ENCODE measurements at regions not wholly inside any gene's neighbourhood (a gene's known extent, or its start where the extent isn't known, plus 50 kb on each side); places are given as distances from the start of the nearest gene placed in this dataset.
"Not testable (repeated sequence)": the region's sequence is repeated elsewhere in the genome, so short reads cannot be mapped to it uniquely, and the experiment has no call there.

- H3K4me1 ChIP-seq = no peaks in the 10 kb centered on the region
- no peak overlapping the region for H3K4me3 ChIP-seq
- H3K27me3 ChIP-seq = no peaks in the 10 kb centered on the region
- H3K9me3 ChIP-seq = no peaks in the 10 kb centered on the region
- 82 to 88% methylated on average over 5 of the region's 5 CpGs for WGBS, 2 donors (ENCODE audit: low coverage in 1 of 2)
- DNase-seq = no peak
- no peaks in the 10 kb centered on the region for H3K36me3 ChIP-seq
- intact Hi-C loops (cut with DNase I; ENCODE audit: low total_unique reads) = no loop called here
- no peak overlapping the region for H3K27ac ChIP-seq
- TF ChIP-seq POLR2AphosphoS5 (IDR thresholded peaks at IDR 0.05) (no peak), EP300 (IDR thresholded peaks at IDR 0.05; ENCODE audit: low read depth) (no peak), CTCF (IDR thresholded peaks at IDR 0.05) (no peak), POLR2A (IDR thresholded peaks at IDR 0.05) (no peak)
- in situ Hi-C loops (cut with MboI; ENCODE audit: low pct_ligation_motif_present in 1 of 4, low pct_unique_long_range_greater_than_20kb in 1 of 4, low sequenced_read_pairs in 3 of 4) = no loop called here
These were observed 197.5 kb downstream of the ALDH8A1 start for GRCh38 chr6:134752445-134752844.

DNA sequence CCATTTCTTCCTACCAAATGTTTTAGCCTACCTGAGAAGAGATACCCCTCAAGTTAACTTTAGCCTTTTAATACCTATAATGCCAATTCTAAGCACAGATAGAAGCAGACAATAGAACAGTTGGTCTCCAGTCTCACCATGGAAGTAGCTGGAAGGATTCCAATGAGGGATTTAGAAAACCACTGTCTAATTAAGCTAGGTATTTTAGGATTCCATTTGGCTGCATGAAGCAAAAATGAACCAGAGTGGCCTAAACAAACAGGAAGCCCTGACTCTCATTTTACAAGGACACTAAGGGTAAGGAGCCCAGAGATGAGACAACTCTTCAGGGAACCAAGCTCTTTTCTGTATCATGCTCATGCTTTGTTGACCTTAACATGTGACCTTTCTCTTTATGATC, 199.2 kb downstream of the ALDH8A1 start:
- Histone ChIP-seq H3K36me3 (no peaks in the 10 kb centered on the region), H3K27ac (no peak overlapping the region), H3K4me3 (no peak overlapping the region), H3K9me3 (no peaks in the 10 kb centered on the region), H3K27me3 (no peaks in the 10 kb centered on the region), H3K4me1 (no peaks in the 10 kb centered on the region)
- TF ChIP-seq EP300 (IDR thresholded peaks at IDR 0.05; ENCODE audit: low read depth) (no peak), POLR2AphosphoS5 (IDR thresholded peaks at IDR 0.05) (no peak), POLR2A (IDR thresholded peaks at IDR 0.05) (no peak), CTCF (IDR thresholded peaks at IDR 0.05) (no peak)
- no peak for DNase-seq
- in situ Hi-C loops (cut with MboI; ENCODE audit: low pct_ligation_motif_present in 1 of 4, low pct_unique_long_range_greater_than_20kb in 1 of 4, low sequenced_read_pairs in 3 of 4) = no loop called here
- intact Hi-C loops (cut with DNase I; ENCODE audit: low total_unique reads) = no loop called here

GRCh38 chr6:134748484-134748883, 201.4 kb downstream of the ALDH8A1 start:
- Histone ChIP-seq H3K4me3 (no peak overlapping the region), H3K27ac (no peak overlapping the region), H3K27me3 (no peaks in the 10 kb centered on the region), H3K9me3 (no peaks in the 10 kb centered on the region), H3K36me3 (no peaks in the 10 kb centered on the region), H3K4me1 (no peaks in the 10 kb centered on the region)
- 72 to 83% methylated on average over 3 of the region's 3 CpGs for WGBS, 2 donors (ENCODE audit: low coverage in 1 of 2)
- no peak for DNase-seq
- intact Hi-C loops (cut with DNase I; ENCODE audit: low total_unique reads) = no loop called here
- no peak for TF ChIP-seq EP300 (IDR thresholded peaks at IDR 0.05; ENCODE audit: low read depth)
- TF ChIP-seq CTCF (IDR thresholded peaks at IDR 0.05) = no peak
- in situ Hi-C loops (cut with MboI; ENCODE audit: low pct_ligation_motif_present in 1 of 4, low pct_unique_long_range_greater_than_20kb in 1 of 4, low sequenced_read_pairs in 3 of 4) = no loop called here

DNA sequence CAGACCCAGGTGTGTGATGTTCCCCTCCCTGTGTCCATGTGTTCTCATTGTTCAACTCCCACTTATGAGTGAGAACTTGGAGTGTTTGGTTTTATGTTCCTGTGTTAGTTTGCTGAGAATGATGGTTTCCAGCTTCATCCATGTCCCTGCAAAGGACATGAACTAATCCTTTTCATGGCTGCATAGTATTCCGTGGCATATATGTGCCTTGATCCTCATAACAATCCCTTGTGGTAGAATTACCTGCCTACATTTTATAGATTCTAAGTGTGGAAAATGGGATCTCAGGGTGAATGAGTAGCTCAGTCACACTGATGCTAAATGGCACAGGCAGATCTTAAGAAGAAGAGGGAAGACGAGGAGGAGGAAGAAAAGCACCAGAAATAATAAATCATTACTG, 202.7 kb downstream of the ALDH8A1 start:
- in situ Hi-C loops (cut with MboI; ENCODE audit: low pct_ligation_motif_present in 1 of 4, low pct_unique_long_range_greater_than_20kb in 1 of 4, low sequenced_read_pairs in 3 of 4); intact Hi-C loops (cut with DNase I; ENCODE audit: low total_unique reads); H3K9me3 ChIP-seq; DNase-seq; H3K27ac ChIP-seq; H3K36me3 ChIP-seq; H3K4me1 ChIP-seq; H3K27me3 ChIP-seq; H3K4me3 ChIP-seq: not testable (repeated sequence)
- WGBS, 2 donors (ENCODE audit: low coverage in 1 of 2) = 90 to 92% methylated on average over 2 of the region's 2 CpGs

DNA sequence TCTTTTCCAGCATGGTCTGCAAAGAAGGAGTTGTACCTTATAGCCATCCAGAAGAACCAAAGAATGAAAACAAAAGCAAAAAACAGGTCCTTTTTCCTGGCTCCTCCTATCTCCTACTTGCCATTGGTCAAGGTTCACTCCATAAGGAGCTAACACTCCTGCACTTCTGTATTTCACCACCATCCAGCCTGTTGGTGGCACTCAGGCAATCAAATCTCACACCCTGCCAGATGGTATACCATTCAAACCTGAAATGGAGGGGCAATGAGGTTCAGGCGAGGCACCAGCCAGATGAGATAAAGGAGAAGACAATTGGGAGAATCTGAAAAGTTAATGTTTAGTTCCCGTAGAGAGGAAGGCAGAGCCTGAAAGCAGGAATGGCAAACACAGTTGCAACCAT, 203.8 kb downstream of the ALDH8A1 start:
- no peaks in the 10 kb centered on the region for H3K27me3 ChIP-seq
- no peaks in the 10 kb centered on the region for H3K9me3 ChIP-seq
- in situ Hi-C loops (cut with MboI; ENCODE audit: low pct_ligation_motif_present in 1 of 4, low pct_unique_long_range_greater_than_20kb in 1 of 4, low sequenced_read_pairs in 3 of 4) (no loop called here), intact Hi-C loops (cut with DNase I; ENCODE audit: low total_unique reads) (no loop called here)
- H3K36me3 ChIP-seq = no peaks in the 10 kb centered on the region
- no peak overlapping the region for H3K27ac ChIP-seq
- no peak for DNase-seq
- no peak overlapping the region for H3K4me3 ChIP-seq
- no peaks in the 10 kb centered on the region for H3K4me1 ChIP-seq
- WGBS, 2 donors (ENCODE audit: low coverage in 1 of 2) = 49 to 100% methylated on average over 1 to 2 of the region's 2 CpGs
- TF ChIP-seq POLR2A (IDR thresholded peaks at IDR 0.05) = no peak
- peak in 1 of 5 experiments; percentile 8 for TF ChIP-seq CTCF (IDR thresholded peaks at IDR 0.05)

DNA sequence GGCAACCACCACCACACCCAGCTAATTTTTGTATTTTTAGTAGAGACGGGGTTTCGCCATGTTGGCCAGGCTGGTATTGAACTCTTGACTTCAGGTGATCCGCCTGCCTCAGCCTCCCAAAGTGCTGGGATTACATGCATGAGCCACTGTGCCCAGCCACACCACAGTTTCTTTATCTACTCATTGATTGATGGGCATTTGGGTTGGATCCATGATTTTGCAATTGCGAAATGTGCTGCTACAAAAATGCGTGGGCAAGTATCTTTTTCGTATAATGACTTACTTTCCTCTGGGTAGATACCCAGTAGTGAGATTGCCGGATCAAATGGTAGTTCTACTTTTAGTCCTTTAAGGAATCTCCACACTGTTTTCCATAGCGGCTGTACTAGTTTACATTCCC, 204.7 kb downstream of the ALDH8A1 start:
- DNase-seq; H3K36me3 ChIP-seq; H3K4me3 ChIP-seq; H3K4me1 ChIP-seq; H3K9me3 ChIP-seq; in situ Hi-C loops (cut with MboI; ENCODE audit: low pct_ligation_motif_present in 1 of 4, low pct_unique_long_range_greater_than_20kb in 1 of 4, low sequenced_read_pairs in 3 of 4); intact Hi-C loops (cut with DNase I; ENCODE audit: low total_unique reads); H3K27me3 ChIP-seq; H3K27ac ChIP-seq: not testable (repeated sequence)
- WGBS, 2 donors (ENCODE audit: low coverage in 1 of 2) = 89 to 98% methylated on average over 7 to 8 of the region's 8 CpGs

All from transverse colon (tissue), 4 donors.